HL-60 (cell line): ENCODE measurements at regions not wholly inside any gene's neighbourhood (a gene's known extent, or its start where the extent isn't known, plus 50 kb on each side); places are given as distances from the start of the nearest gene placed in this dataset.

ENCODE experiments used
- DNase-seq, 2 experiments: peaks; one replicate each; pipeline ENCODE4 v3.0.0-alpha.2; 2010 to 2020; ENCODE audit warnings: low read depth in 1 of 2, low spot score in 1 of 2
- H3K27ac ChIP-seq: fragments of 250-450 bp; sonication (Bioruptor Pico); replicated peaks from 2 replicates; pipeline ENCODE4 v1.5.1; 2020; ENCODE audit warnings: mild to moderate bottlenecking, moderate library complexity
- H3K27me3 ChIP-seq: fragments of 250-450 bp; sonication (Bioruptor Pico); 2 replicates; pipeline ENCODE4 v1.5.1; 2021; ENCODE audit warnings: mild to moderate bottlenecking, moderate library complexity; ENCODE audit not compliant: insufficient read depth, poor library complexity, severe bottlenecking
- H3K4me3 ChIP-seq: replicated peaks from 2 replicates; pipeline ENCODE4 v1.5.1; 2011; ENCODE audit warnings: mild to moderate bottlenecking, control low read depth, low read length; ENCODE audit not compliant: insufficient read depth
- CTCF ChIP-seq: IDR thresholded peaks from one replicate; pipeline ENCODE4 v1.5.1; 2011; ENCODE audit warnings: low read length, control low read depth, inconsistent platforms; ENCODE audit not compliant: insufficient read depth
- GABPA ChIP-seq: IDR thresholded peaks from 2 replicates; pipeline ENCODE4 v1.6.1; 2012; ENCODE audit warnings: low read depth
- POLR2AphosphoS5 ChIP-seq: IDR thresholded peaks from 2 replicates; pipeline ENCODE4 v1.6.1; 2012; ENCODE audit warnings: low read depth
- SPI1 ChIP-seq: IDR thresholded peaks from 2 replicates; pipeline ENCODE4 v1.6.1; 2012; ENCODE audit warnings: low read depth, mild to moderate bottlenecking, borderline replicate concordance
- TF ChIP-seq, protein P1 (sequence below): IDR thresholded peaks from 2 replicates; pipeline ENCODE4 v1.6.1; 2012; ENCODE audit warnings: low read depth; ENCODE audit not compliant: insufficient replicate concordance

GRCh38 chr6:11434565-11435326 lies 102.8 kb upstream of the TMEM170B start:
- DNase-seq, result peak in 1 of 2 experiments; percentile 25
- no peak for TF ChIP-seq CTCF
- no peak for TF ChIP-seq SPI1
- no peak for TF ChIP-seq GABPA
- TF ChIP-seq POLR2AphosphoS5, result no peak
- TF ChIP-seq, protein P1, sequence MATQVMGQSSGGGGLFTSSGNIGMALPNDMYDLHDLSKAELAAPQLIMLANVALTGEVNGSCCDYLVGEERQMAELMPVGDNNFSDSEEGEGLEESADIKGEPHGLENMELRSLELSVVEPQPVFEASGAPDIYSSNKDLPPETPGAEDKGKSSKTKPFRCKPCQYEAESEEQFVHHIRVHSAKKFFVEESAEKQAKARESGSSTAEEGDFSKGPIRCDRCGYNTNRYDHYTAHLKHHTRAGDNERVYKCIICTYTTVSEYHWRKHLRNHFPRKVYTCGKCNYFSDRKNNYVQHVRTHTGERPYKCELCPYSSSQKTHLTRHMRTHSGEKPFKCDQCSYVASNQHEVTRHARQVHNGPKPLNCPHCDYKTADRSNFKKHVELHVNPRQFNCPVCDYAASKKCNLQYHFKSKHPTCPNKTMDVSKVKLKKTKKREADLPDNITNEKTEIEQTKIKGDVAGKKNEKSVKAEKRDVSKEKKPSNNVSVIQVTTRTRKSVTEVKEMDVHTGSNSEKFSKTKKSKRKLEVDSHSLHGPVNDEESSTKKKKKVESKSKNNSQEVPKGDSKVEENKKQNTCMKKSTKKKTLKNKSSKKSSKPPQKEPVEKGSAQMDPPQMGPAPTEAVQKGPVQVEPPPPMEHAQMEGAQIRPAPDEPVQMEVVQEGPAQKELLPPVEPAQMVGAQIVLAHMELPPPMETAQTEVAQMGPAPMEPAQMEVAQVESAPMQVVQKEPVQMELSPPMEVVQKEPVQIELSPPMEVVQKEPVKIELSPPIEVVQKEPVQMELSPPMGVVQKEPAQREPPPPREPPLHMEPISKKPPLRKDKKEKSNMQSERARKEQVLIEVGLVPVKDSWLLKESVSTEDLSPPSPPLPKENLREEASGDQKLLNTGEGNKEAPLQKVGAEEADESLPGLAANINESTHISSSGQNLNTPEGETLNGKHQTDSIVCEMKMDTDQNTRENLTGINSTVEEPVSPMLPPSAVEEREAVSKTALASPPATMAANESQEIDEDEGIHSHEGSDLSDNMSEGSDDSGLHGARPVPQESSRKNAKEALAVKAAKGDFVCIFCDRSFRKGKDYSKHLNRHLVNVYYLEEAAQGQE, result no peak
- no peaks in the 10 kb centered on the region for H3K27me3 ChIP-seq
- no peak overlapping the region for H3K4me3 ChIP-seq
- H3K27ac ChIP-seq, result no peak overlapping the region

GRCh38 chr6:11433860-11434259 lies 103.7 kb upstream of the TMEM170B start:
- Histone ChIP-seq H3K27ac (no peak overlapping the region), H3K4me3 (no peak overlapping the region), H3K27me3 (no peaks in the 10 kb centered on the region)
- no peak for DNase-seq
- TF ChIP-seq SPI1, result no peak
- TF ChIP-seq POLR2AphosphoS5, result no peak

DNA sequence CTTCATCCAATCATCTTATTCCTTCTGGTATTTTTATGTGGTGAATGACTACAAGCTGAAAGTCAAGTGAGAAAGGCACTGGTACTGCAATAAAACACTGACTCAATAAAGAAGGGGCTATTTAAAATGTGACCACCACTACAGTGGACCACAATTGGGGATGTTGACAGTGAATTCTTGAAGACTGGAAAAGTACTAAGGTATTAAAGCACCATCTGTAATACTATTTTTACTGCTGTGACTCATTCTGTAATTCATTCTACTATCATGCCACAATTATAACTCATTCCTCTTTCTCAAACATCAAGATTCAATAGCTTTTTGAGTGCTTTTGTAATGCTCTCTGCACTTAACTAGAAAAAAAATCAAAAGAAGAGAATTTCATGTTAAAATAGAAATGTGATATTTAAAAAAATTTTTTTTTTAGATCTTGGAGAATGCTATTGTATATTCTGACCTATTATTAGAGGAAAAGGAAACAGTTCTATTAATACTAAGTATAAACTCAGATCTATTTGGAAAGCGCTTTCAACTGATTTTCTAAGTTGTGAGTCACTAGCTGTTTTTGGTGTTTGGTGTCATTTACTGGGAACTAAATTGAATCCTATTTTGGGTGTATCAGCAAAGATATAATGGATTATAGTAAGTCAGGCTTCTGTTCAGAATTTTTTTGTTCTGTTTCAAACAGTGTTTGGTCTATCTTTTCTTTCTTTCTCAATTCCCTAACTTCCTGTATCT lies 104.7 kb upstream of the TMEM170B start:
- no peaks in the 10 kb centered on the region for H3K27me3 ChIP-seq
- no peak overlapping the region for H3K4me3 ChIP-seq
- H3K27ac ChIP-seq, result no peak overlapping the region
- TF ChIP-seq GABPA (no peak), POLR2AphosphoS5 (no peak), SPI1 (no peak), CTCF (no peak)
- TF ChIP-seq, protein P1, result no peak
- no peak for DNase-seq

DNA sequence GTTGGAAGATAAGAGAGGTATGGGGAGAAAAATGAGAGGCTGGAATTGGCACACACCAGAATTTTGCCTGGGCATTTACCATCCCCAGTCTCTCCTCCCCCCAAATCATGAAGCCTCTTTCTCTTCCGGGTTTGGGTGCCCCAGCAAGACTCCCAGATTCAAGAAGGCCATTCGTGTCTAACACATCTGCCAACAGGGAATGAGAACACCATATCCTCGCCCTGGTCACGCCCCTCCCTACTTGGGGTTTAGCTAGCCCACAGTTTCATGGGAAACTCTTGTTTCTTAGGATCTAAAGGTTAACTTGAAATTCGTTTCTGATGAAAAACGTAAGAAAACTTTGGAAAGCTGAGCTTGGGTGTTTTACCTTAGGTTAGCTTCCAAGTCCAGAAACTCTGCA lies 105.5 kb upstream of the TMEM170B start:
- no peak overlapping the region for H3K4me3 ChIP-seq
- DNase-seq, result no peak
- TF ChIP-seq CTCF, result no peak
- no peak for TF ChIP-seq POLR2AphosphoS5
- TF ChIP-seq, protein P1, result no peak
- TF ChIP-seq SPI1, result no peak
- no peak for TF ChIP-seq GABPA
- no peaks in the 10 kb centered on the region for H3K27me3 ChIP-seq
- no peak overlapping the region for H3K27ac ChIP-seq
